K562 (cell line): ENCODE measurements at regions not wholly inside any gene's neighbourhood (a gene's known extent, or its start where the extent isn't known, plus 50 kb on each side); places are given as distances from the start of the nearest gene placed in this dataset.

Experiments used
- ATAC-seq: fragments of 200-7000 bp; cut with Tn5 transposase; 3 replicates; pipeline ENCODE4 v1.9.1; 2020; ENCODE audit warnings: moderate library complexity
- BruUV-seq: library from RNA; stranded (reverse); fragments of 400-500 nt; replicated peaks from 2 replicates; lab custom pipeline; 2021; lab: Mats Ljungman, UMichigan
- CTCF ChIA-PET: fragments of 300-600 bp; formaldehyde crosslinking; extraction: SDS; loops from one replicate; lab custom pipeline; 2021; ENCODE audit warnings: low intra/inter-chr PET ratio; lab: Yijun Ruan, JAX
- POLR2A ChIA-PET: fragments of 300-600, 350-650 bp; sonication (Branson Sonifier 250); formaldehyde crosslinking; extraction: SDS; loops from one replicate; lab custom pipeline; 2021; ENCODE audit warnings: antibody characterized with exemption, inconsistent platforms; lab: Yijun Ruan, JAX
- DNase-seq, 4 experiments: peaks; one replicate each; pipeline versions ENCODE4 v3.0.0 to v3.0.0-alpha.2; 2011 to 2018; ENCODE audit warnings: low spot score in 3 of 4, mixed read lengths in 3 of 4; ENCODE audit errors: extremely low read depth in 1 of 4
- FAIRE-seq: peaks from 2 replicates; lab custom pipeline; 2011; peaks lifted over from hg19 to GRCh38; lab: Jason Lieb, UNC
- H2AFZ ChIP-seq: 2 replicates; pipeline ENCODE4 v1.6.0; 2011; ENCODE audit warnings: low read depth, low read length, control low read depth, inconsistent platforms
- H3K27ac ChIP-seq: fragments of 200-600 bp; 3 replicates; pipeline ENCODE4 v1.8.0; 2011; ENCODE audit warnings: low read depth, mild to moderate bottlenecking, control low read depth, inconsistent platforms, low read length, moderate library complexity, mixed read lengths; ENCODE audit errors: extremely low read depth
- H3K27me3 ChIP-seq, 2 experiments: fragments of 300-600 bp in 1 of 2; 2 replicates in 1 of 2; 3 replicates in 1 of 2; pipeline versions ENCODE4 v1.6.0 to v1.8.0; 2011; ENCODE audit warnings: inconsistent platforms in 2 of 2, low read length in 2 of 2, mild to moderate bottlenecking in 1 of 2, mixed read lengths in 1 of 2, moderate library complexity in 1 of 2; ENCODE audit not compliant: control insufficient read depth in 2 of 2, insufficient read depth in 2 of 2
- H3K36me3 ChIP-seq: fragments of 300-600 bp; 3 replicates; pipeline ENCODE4 v1.8.0; 2011; ENCODE audit warnings: mild to moderate bottlenecking, low read length, inconsistent platforms; ENCODE audit not compliant: control insufficient read depth, insufficient read depth
- H3K4me1 ChIP-seq, 2 experiments: fragments of 200-600 bp in 1 of 2; replicated peaks in 1 of 2; 2 replicates in 1 of 2; 3 replicates in 1 of 2; pipeline versions ENCODE4 v1.5.1 to v1.8.0; 2011; ENCODE audit warnings: inconsistent platforms in 2 of 2, low read length in 2 of 2, mild to moderate bottlenecking in 1 of 2, mixed read lengths in 1 of 2, moderate library complexity in 1 of 2; ENCODE audit not compliant: control insufficient read depth in 2 of 2, insufficient read depth in 2 of 2
- H3K4me2 ChIP-seq: 2 replicates; pipeline ENCODE4 v1.6.1; 2011; ENCODE audit warnings: low read length, control low read depth, inconsistent platforms, mixed read lengths; ENCODE audit not compliant: insufficient read depth
- H3K4me3 ChIP-seq: fragments of 200-600 bp; sonication (generic), shearing (Covaris generic); 2 replicates; pipeline ENCODE4 v1.5.1; 2016; ENCODE audit warnings: control low read depth, inconsistent platforms
- H3K79me2 ChIP-seq: fragments of 200-600 bp; 3 replicates; pipeline ENCODE4 v1.8.0; 2011; ENCODE audit warnings: low read length, inconsistent platforms; ENCODE audit not compliant: control insufficient read depth, insufficient read depth
- H3K9ac ChIP-seq, 2 experiments: 2 replicates each; pipeline versions ENCODE4 v1.6.0 to v1.6.1; 2011; ENCODE audit warnings: low read depth in 2 of 2, low read length in 2 of 2, control low read depth in 1 of 2, inconsistent platforms in 1 of 2, mild to moderate bottlenecking in 1 of 2, mixed read lengths in 1 of 2; ENCODE audit not compliant: insufficient read depth in 1 of 2
- H3K9me1 ChIP-seq: one replicate; pipeline ENCODE4 v1.6.0; 2011; ENCODE audit warnings: inconsistent platforms, mild to moderate bottlenecking, low read length, moderate library complexity; ENCODE audit not compliant: control insufficient read depth, insufficient read depth
- H3K9me3 ChIP-seq: replicated peaks from 2 replicates; pipeline ENCODE4 v1.5.1; 2011; ENCODE audit warnings: low read depth, low read length, inconsistent platforms; ENCODE audit not compliant: control insufficient read depth, insufficient read depth
- H4K20me1 ChIP-seq: replicated peaks from 2 replicates; pipeline ENCODE4 v1.6.1; 2011; ENCODE audit warnings: low read length, inconsistent platforms, mixed read lengths; ENCODE audit not compliant: control insufficient read depth, insufficient read depth
- ASH1L ChIP-seq: fragments of 450-650 bp; IDR thresholded peaks from 2 replicates; pipeline ENCODE4 v1.6.1; 2018; ENCODE audit warnings: borderline replicate concordance, mild to moderate bottlenecking, low read depth; ENCODE audit not compliant: partially characterized antibody
- CHD1 ChIP-seq: fragments of 200-600 bp; sonication (generic); IDR thresholded peaks from one replicate; pipeline ENCODE4 v1.6.1; 2012; ENCODE audit warnings: mild to moderate bottlenecking, moderate library complexity, low read length, inconsistent platforms
- CTBP1 ChIP-seq: fragments of 450-650 bp; IDR thresholded peaks from 2 replicates; pipeline ENCODE4 v1.6.1; 2016; ENCODE audit warnings: borderline replicate concordance
- HMBOX1 ChIP-seq: sonication (generic); IDR thresholded peaks from 2 replicates; pipeline ENCODE4 v1.6.1; 2016
- KAT7 ChIP-seq: sonication (generic); formaldehyde crosslinking; IDR thresholded peaks from 2 replicates; pipeline ENCODE4 v1.8.0; 2022; ENCODE audit warnings: missing genetic modification reagents, mild to moderate bottlenecking, borderline replicate concordance
- REST ChIP-seq, 2 experiments: fragments of 450-650 bp; formaldehyde crosslinking in 1 of 2; IDR thresholded peaks; 2 replicates each; pipeline versions ENCODE4 v1.4.0 to v1.6.1; 2014 to 2020; ENCODE audit warnings: mild to moderate bottlenecking in 2 of 2, borderline replicate concordance in 1 of 2, low read depth in 1 of 2
- ZNF224 ChIP-seq: sonication (generic); formaldehyde crosslinking; IDR thresholded peaks from 2 replicates; pipeline ENCODE4 v1.8.0; 2022; ENCODE audit warnings: mild to moderate bottlenecking, missing genetic modification reagents
- ZNF324 ChIP-seq: fragments of 250-450 bp; sonication (Bioruptor Pico); IDR thresholded peaks from 2 replicates; pipeline ENCODE4 v1.4.0; 2020; ENCODE audit warnings: mild to moderate bottlenecking
- WGBS: fragments of 100-300 bp; shearing (Covaris generic); methylation state at CpG from one replicate; pipeline ENCODE4 v1.1.6; 2016; ENCODE audit warnings: low coverage, mixed read lengths; ENCODE audit not compliant: insufficient coverage; ENCODE audit errors: missing lambda C conversion rate; 5-methylcytosine and 5-hydroxymethylcytosine counted together
- in situ Hi-C: fragments of 300-500 bp; cut with MboI; formaldehyde crosslinking; loops from 4 replicates; pipeline ENCODE4 v1.15.0; 2018; ENCODE audit warnings: inconsistent platforms, mixed read lengths
- intact Hi-C: fragments of 100-400 bp; cut with micrococcal nuclease; formaldehyde crosslinking; loops from 2 replicates; pipeline ENCODE4 v1.14.2; 2022
- TF ChIP-seq, protein P1 (sequence below): fragments of 250-450 bp; sonication (Bioruptor Pico); IDR thresholded peaks from 2 replicates; pipeline ENCODE4 v1.4.0; 2020; ENCODE audit warnings: mild to moderate bottlenecking, moderate library complexity, borderline replicate concordance

DNA sequence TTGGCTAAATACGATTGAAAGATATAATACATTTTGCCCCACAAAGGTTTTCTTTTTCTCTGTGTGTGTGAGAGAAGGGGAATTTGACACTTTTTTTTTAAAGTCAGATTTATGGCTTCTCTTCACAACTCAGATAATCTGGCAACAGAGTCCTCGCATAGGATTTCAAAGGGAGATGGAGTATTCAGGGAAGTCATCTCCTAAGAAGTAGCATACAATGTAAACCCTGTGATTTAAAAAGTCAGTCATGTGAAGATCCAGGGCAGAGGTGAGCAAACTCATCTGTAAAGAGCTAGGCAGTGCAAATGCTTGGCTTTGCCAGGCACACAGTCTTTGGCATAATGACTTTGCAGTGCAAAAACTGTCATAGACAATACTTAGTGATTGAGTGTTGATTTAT, 1526.3 kb downstream of the AACS start:
- in situ Hi-C loops (no loop called here), intact Hi-C loops (no loop called here)
- Histone ChIP-seq H3K9me3 (no peaks in the 10 kb centered on the region), H3K4me3 (no peak overlapping the region), H3K4me1 (no peaks in the 10 kb centered on the region), H3K27ac (no peak overlapping the region), H3K36me3 (no peaks in the 10 kb centered on the region), H2AFZ (no peak overlapping the region), H3K9me1 (no peaks in the 10 kb centered on the region), H3K27me3 (no peaks in the 10 kb centered on the region), H3K4me2 (no peak overlapping the region), H4K20me1 (no peaks in the 10 kb centered on the region), H3K79me2 (no peaks in the 10 kb centered on the region), H3K9ac (no peak overlapping the region)
- no peak for FAIRE-seq
- no TSS peak for BruUV-seq
- DNase-seq, result no peak
- ChIA-PET POLR2A (no interaction called here), CTCF (no interaction called here)
- no peak for ATAC-seq
- 0% methylated on average over 2 of the region's 2 CpGs for WGBS
- TF ChIP-seq ZNF324 (CRISPR knock-in tag) (no peak), ASH1L (no peak), CTBP1 (no peak), REST (IDR thresholded peaks at IDR 0.05; ENCODE audit: borderline replicate concordance) (no peak), REST (CRISPR knock-in tag; IDR thresholded peaks at IDR 0.05; ENCODE audit: low read depth) (no peak), KAT7 (CRISPR knock-in tag) (no peak), ZNF224 (CRISPR knock-in tag) (no peak), CHD1 (no peak), HMBOX1 (no peak)
- TF ChIP-seq, protein P1, sequence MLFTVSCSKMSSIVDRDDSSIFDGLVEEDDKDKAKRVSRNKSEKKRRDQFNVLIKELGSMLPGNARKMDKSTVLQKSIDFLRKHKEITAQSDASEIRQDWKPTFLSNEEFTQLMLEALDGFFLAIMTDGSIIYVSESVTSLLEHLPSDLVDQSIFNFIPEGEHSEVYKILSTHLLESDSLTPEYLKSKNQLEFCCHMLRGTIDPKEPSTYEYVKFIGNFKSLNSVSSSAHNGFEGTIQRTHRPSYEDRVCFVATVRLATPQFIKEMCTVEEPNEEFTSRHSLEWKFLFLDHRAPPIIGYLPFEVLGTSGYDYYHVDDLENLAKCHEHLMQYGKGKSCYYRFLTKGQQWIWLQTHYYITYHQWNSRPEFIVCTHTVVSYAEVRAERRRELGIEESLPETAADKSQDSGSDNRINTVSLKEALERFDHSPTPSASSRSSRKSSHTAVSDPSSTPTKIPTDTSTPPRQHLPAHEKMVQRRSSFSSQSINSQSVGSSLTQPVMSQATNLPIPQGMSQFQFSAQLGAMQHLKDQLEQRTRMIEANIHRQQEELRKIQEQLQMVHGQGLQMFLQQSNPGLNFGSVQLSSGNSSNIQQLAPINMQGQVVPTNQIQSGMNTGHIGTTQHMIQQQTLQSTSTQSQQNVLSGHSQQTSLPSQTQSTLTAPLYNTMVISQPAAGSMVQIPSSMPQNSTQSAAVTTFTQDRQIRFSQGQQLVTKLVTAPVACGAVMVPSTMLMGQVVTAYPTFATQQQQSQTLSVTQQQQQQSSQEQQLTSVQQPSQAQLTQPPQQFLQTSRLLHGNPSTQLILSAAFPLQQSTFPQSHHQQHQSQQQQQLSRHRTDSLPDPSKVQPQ, result no peak
